Esophagus muscularis mucosa (tissue), 4 donors: ENCODE measurements at regions not wholly inside any gene's neighbourhood (a gene's known extent, or its start where the extent isn't known, plus 50 kb on each side); places are given as distances from the start of the nearest gene placed in this dataset.

ENCODE experiments used
- EP300 ChIP-seq: sonication (generic); formaldehyde crosslinking; IDR thresholded peaks from one replicate; pipeline ENCODE4 v1.6.1; 2017; ENCODE audit warnings: antibody characterized with exemption
- POLR2A ChIP-seq: fragments of 450-650 bp; IDR thresholded peaks from one replicate; pipeline ENCODE4 v1.6.1; 2017; ENCODE audit warnings: antibody characterized with exemption, moderate library complexity, mild to moderate bottlenecking, low read depth
- TF ChIP-seq, protein P1 (sequence below), 3 experiments: fragments of 200-600 bp in 2 of 3; fragments of 450-650 bp in 1 of 3; sonication (generic) in 2 of 3; IDR thresholded peaks; one replicate each; pipeline ENCODE4 v1.5.1; 2017 to 2019; ENCODE audit warnings: antibody characterized with exemption in 3 of 3, mild to moderate bottlenecking in 2 of 3, moderate library complexity in 1 of 3

DNA sequence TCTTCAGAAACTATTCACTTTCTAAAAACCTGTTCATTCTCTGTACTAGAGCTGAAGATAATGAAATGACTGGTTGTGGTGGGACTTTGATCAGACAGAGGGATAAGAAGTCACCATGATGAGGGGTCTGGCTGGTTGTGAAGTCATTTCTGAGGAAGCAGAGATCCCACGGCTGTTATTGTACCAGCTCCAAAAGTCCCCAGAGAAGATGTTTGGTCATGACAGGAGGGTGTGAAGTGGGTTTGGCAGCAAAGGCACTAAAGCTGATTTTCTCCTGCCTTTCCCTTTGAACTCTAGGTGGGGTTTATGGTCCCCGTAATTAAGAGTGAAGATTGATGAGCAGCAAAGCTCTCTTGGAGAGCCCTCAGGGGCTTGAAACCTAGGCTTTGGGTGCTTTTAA lies 103.1 kb upstream of the CACHD1 start:
- TF ChIP-seq, protein P1, sequence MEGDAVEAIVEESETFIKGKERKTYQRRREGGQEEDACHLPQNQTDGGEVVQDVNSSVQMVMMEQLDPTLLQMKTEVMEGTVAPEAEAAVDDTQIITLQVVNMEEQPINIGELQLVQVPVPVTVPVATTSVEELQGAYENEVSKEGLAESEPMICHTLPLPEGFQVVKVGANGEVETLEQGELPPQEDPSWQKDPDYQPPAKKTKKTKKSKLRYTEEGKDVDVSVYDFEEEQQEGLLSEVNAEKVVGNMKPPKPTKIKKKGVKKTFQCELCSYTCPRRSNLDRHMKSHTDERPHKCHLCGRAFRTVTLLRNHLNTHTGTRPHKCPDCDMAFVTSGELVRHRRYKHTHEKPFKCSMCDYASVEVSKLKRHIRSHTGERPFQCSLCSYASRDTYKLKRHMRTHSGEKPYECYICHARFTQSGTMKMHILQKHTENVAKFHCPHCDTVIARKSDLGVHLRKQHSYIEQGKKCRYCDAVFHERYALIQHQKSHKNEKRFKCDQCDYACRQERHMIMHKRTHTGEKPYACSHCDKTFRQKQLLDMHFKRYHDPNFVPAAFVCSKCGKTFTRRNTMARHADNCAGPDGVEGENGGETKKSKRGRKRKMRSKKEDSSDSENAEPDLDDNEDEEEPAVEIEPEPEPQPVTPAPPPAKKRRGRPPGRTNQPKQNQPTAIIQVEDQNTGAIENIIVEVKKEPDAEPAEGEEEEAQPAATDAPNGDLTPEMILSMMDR (IDR thresholded peaks at IDR 0.05), result no peak
- no peak for TF ChIP-seq POLR2A
- TF ChIP-seq EP300, result no peak
